Astrocyte (in vitro differentiated cells and primary cell): ENCODE measurements at regions not wholly inside any gene's neighbourhood (a gene's known extent, or its start where the extent isn't known, plus 50 kb on each side); places are given as distances from the start of the nearest gene placed in this dataset.

ENCODE experiments used
- EZH2 ChIP-seq: IDR thresholded peaks from 2 replicates; pipeline ENCODE4 v1.6.1; 2012; ENCODE audit warnings: mild to moderate bottlenecking, low read length, inconsistent platforms; ENCODE audit not compliant: insufficient read depth
- TF ChIP-seq, protein P1 (sequence below): IDR thresholded peaks from 2 replicates; pipeline ENCODE4 v1.5.1; 2011; ENCODE audit warnings: low read depth, mild to moderate bottlenecking, inconsistent platforms, low read length, moderate library complexity; ENCODE audit not compliant: insufficient read depth

DNA sequence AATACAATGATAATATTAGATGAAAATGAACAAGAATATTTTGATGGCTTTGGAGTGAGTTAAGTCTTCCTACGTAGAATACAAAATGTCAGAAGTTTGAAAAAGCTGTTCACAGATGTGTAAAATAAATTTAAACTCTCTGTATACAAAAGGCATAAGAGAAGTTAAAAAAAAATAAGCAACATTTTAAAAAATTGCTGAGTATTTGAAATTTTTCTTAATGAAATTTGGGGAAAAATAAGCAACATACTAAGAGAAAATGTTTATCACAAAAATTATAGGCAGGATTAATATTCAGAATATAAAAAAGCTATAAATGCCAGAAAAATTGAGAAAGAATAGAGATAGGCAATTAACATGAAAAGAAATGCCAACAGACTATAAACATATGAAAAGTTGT, 470.7 kb upstream of the TRPC7 start:
- TF ChIP-seq, protein P1, sequence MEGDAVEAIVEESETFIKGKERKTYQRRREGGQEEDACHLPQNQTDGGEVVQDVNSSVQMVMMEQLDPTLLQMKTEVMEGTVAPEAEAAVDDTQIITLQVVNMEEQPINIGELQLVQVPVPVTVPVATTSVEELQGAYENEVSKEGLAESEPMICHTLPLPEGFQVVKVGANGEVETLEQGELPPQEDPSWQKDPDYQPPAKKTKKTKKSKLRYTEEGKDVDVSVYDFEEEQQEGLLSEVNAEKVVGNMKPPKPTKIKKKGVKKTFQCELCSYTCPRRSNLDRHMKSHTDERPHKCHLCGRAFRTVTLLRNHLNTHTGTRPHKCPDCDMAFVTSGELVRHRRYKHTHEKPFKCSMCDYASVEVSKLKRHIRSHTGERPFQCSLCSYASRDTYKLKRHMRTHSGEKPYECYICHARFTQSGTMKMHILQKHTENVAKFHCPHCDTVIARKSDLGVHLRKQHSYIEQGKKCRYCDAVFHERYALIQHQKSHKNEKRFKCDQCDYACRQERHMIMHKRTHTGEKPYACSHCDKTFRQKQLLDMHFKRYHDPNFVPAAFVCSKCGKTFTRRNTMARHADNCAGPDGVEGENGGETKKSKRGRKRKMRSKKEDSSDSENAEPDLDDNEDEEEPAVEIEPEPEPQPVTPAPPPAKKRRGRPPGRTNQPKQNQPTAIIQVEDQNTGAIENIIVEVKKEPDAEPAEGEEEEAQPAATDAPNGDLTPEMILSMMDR: no peak
- TF ChIP-seq EZH2: no peak
